CD4-positive, alpha-beta T cell treated with Interleukin-12 subunit alpha and Interleukin-12 subunit beta, for 1 hour (primary cell): ENCODE measurements at regions not wholly inside any gene's neighbourhood (a gene's known extent, or its start where the extent isn't known, plus 50 kb on each side); places are given as distances from the start of the nearest gene placed in this dataset.
"Not testable (repeated sequence)": the region's sequence is repeated elsewhere in the genome, so short reads cannot be mapped to it uniquely, and the experiment has no call there.

Source experiments
- DNase-seq: peaks from one replicate; pipeline ENCODE4 v3.0.0-alpha.2; 2020

- DNase-seq = no peak
Measured at GRCh38 chr3:94414418-94414817, 351.6 kb downstream of the NSUN3 start.

GRCh38 chr3:94416768-94417167 is 353.9 kb downstream of the NSUN3 start:
- no peak for DNase-seq

- DNase-seq = no peak
Measured at GRCh38 chr3:94417963-94418455, 355.1 kb downstream of the NSUN3 start.

DNA sequence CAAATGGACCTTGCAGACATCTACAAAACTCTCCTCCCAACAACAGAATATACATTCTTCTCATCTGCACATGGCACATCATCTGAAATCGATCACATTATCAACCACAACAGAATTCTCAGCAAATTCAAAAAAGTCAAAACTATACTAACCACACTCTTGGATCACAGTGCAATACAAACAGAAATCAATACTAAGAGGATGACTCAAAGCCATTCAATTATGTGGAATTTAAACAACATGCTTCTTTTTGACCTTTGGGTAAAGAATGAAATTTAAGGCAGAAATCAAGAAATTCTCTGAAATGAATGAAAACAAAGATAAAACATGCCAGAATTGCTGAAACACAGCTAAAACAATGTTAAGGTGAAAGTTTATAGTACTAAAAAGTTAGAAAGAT is 358.1 kb downstream of the NSUN3 start:
- DNase-seq = no peak

GRCh38 chr3:94423578-94423977 is 360.7 kb downstream of the NSUN3 start:
- no peak for DNase-seq

DNA sequence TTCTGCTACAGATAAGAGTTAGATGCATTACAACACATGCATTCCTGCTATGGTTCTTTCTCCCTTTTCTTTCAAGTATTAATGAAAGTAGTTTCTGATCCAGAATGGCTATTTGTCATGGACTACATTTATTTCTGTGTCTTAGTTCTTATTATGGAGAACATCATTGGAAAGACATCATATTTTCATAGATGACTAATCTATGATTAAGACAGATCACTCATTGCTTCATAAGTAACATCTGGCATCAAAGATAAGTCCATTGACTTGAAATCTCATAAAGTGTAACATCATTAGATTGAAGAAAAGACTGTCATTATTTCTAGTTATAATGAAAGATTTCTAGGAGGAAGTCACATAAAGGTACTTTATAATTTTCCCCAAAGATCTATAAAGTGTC is 366.7 kb downstream of the NSUN3 start:
- DNase-seq = no peak

DNA sequence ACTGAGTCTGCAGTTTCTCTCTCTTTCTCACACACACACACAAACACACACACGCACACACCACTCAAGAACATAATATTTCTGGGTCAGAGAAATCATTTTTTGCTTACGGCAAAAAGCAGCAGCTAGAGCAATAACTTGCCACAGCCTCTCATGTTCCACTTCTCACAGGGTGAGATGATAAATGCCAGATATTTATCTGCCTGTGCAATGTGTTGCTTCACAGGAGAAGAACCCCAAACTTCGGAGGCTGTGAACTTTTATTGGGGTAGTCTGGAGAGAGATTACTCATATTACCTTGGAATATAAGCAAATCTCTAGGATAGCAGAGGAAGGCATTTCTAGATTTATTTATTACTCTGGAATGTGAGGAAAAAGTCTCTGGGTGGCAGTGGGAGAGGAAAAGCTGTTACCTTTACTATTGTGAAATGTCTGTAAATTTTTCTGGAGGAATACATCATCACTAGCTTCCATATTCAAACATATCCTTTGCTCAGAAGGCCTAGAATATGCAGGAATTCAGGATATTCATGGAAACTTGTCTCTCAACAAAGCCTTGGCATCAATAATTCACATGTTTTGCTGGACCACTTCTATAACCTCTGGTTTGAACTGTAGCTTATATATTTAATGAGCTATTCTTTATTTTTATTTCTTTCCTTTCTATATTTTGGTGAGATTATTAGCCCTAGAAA is 369.2 kb downstream of the NSUN3 start:
- no peak for DNase-seq

- DNase-seq = no peak
Measured at GRCh38 chr3:94433811-94434210, 370.9 kb downstream of the NSUN3 start.

GRCh38 chr3:94440767-94441493 is 378.1 kb downstream of the NSUN3 start:
- no peak for DNase-seq

DNA sequence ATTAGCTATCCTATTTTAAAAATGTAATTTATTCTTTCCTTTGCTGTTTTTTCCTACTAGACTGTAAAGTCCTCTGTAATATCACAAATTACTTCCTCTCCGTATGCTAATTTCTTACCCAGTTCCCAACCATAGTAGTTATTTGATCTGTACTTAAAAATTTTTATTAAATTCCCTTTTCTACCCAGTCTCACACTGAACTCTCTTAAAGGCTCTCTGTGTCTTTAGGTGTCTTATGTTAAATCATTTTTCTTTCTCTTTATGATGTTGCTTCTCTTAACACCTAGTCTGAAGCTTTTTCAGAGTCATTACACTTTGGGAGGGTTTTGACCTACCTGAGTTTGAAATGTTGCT is 378.6 kb downstream of the NSUN3 start:
- DNase-seq = no peak

GRCh38 chr3:94453864-94454263 is 391.0 kb downstream of the NSUN3 start:
- no peak for DNase-seq

GRCh38 chr3:94459167-94459566 is 396.3 kb downstream of the NSUN3 start:
- DNase-seq = no peak

GRCh38 chr3:94460931-94461330 is 398.1 kb downstream of the NSUN3 start:
- no peak for DNase-seq

GRCh38 chr3:94462931-94463330 is 400.1 kb downstream of the NSUN3 start:
- DNase-seq = no peak

GRCh38 chr3:94472511-94472910 is 409.6 kb downstream of the NSUN3 start:
- DNase-seq = no peak

GRCh38 chr3:94481226-94481898 is 418.5 kb downstream of the NSUN3 start:
- no peak for DNase-seq

DNA sequence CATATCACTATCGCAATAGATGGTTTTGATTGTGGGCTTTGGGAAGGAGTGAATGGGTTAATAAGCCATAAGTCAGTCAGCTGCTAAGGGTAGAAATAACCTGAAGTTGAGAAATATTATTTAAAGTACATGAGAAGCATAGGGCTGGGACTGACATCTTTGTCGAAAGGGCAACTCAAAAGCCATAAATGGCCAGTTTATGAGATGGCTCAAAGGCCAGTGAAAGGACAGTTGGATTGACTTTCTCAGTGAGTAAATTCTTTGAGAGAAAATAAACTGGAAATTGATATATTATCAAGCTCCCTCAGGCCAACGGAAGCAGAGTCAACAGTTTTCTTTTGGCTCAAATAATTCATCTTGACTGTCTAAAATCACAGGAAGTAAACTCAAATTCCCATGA is 419.8 kb downstream of the NSUN3 start:
- DNase-seq = no peak

- DNase-seq = no peak
Measured at GRCh38 chr3:94483403-94483802, 420.5 kb downstream of the NSUN3 start.

DNA sequence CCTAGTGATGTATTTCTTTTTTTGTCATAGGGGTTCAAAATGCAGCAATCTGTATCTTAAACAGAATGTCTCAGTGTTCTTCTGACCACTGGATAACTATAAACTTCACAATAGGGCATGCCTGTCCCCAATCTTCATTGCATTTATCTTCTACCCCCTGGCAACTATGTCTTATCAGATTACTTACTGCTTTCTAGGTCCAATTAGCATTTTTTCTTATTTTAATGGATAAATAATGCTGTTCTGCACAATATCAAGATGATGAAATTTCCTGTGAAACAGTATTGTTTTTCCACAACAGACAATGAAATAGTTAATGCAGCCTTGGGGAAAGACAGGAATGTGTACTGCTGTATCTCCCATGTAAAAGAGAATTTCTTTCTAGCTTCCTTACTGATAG is 432.1 kb downstream of the NSUN3 start:
- no peak for DNase-seq

GRCh38 chr3:94500146-94500545 is 437.3 kb downstream of the NSUN3 start:
- DNase-seq = no peak

DNA sequence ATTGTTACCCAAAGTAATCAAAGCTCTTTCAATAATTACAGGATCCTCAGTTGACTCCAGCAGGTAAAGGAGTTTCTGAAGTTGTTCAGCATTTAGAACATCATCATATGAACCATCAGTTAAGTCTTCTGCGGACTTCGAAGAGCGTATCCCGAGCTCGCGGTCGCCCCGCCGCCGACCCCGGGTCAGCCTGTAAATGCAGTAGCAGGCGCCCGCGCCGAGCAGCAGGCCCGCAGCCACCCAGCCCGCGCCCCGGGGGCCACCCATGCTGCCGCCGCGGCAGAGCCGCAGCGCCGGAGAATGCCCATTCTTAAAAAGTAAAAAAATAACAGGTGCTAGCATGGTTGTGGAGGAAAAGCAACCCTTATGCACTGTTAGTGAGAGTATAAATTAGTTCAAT is 444.5 kb downstream of the NSUN3 start:
- DNase-seq = not testable (repeated sequence)

- DNase-seq = no peak
Measured at GRCh38 chr3:94512876-94513275, 450.0 kb downstream of the NSUN3 start.

GRCh38 chr3:94513600-94513999 is 450.7 kb downstream of the NSUN3 start:
- no peak for DNase-seq

- no peak for DNase-seq
Measured at GRCh38 chr3:94515983-94516382, 453.1 kb downstream of the NSUN3 start.
